ENCODE measurements at regions not wholly inside any gene's neighbourhood (a gene's known extent, or its start where the extent isn't known, plus 50 kb on each side); places are given as distances from the start of the nearest gene placed in this dataset.

GRCh38 chr2:242098034-242098433 lies 228.5 kb downstream of the RTP5 start:
- DNase-seq: no peak
- no peaks in the 10 kb centered on the region; a peak in 1 of 7 replicates for H3K36me3 Mint-ChIP-seq (ENCODE audit: insufficient read depth in 1 of 3, low read depth in 3 of 3)
- Histone ChIP-seq H3K4ac (ENCODE audit: low read depth, low read length) (no peak overlapping the region), H4K91ac (ENCODE audit: insufficient read length, low read depth, low read length) (no peak overlapping the region), H4K8ac (replicated peaks; ENCODE audit: insufficient read length, low read depth, low read length) (no peak overlapping the region), H3K27me3 (ENCODE audit: insufficient read depth, low read length) (no peaks in the 10 kb centered on the region), H3K23me2 (ENCODE audit: insufficient read length, low read depth, low read length, poor library complexity, severe bottlenecking) (no peaks in the 10 kb centered on the region), H4K5ac (ENCODE audit: insufficient read length, low read depth, low read length) (no peak overlapping the region), H2AFZ (ENCODE audit: low read length) (no peak overlapping the region), H3K4me1 (ENCODE audit: insufficient read depth, low read length) (no peaks in the 10 kb centered on the region), H3K9ac (ENCODE audit: extremely low read depth, insufficient read length, low read length) (no peak overlapping the region), H3K79me1 (ENCODE audit: insufficient read depth, low read depth, low read length, poor library complexity, severe bottlenecking) (no peaks in the 10 kb centered on the region), H3K9me3 (ENCODE audit: control insufficient read depth, low read depth, low read length) (no peaks in the 10 kb centered on the region), H3K23ac (ENCODE audit: insufficient read length, low read depth, low read length) (no peak overlapping the region), H3T11ph (ENCODE audit: low read length) (no peak overlapping the region), H3K79me2 (ENCODE audit: insufficient read depth, low read length) (no peaks in the 10 kb centered on the region), H2BK20ac (ENCODE audit: low read depth, low read length, poor library complexity, severe bottlenecking) (no peak overlapping the region), H3K18ac (ENCODE audit: insufficient read length, low read depth, low read length) (no peak overlapping the region), H2BK120ac (ENCODE audit: low read depth, low read length, poor library complexity, severe bottlenecking) (no peak overlapping the region), H4K20me1 (ENCODE audit: control insufficient read depth, insufficient read depth, insufficient read length) (no peaks in the 10 kb centered on the region), H2BK15ac (ENCODE audit: low read depth, low read length) (no peak overlapping the region), H3K27ac (ENCODE audit: insufficient read length, low read depth, low read length) (no peak overlapping the region), H3K14ac (ENCODE audit: insufficient read depth, low read length) (no peak overlapping the region), H3K4me2 (ENCODE audit: insufficient read depth, insufficient read length, low read length) (no peak overlapping the region), H2BK5ac (ENCODE audit: insufficient read length, low read length) (no peak overlapping the region), H3K56ac (ENCODE audit: insufficient read length, low read depth, low read length) (no peak overlapping the region), H2AK5ac (ENCODE audit: insufficient read length, low read length) (no peak overlapping the region), H2BK12ac (ENCODE audit: insufficient read length, low read depth, low read length) (no peak overlapping the region)
- H3K9me3 Mint-ChIP-seq: no peaks in the 10 kb centered on the region
- H3K27ac Mint-ChIP-seq: no peak overlapping the region
- H3K4me3 Mint-ChIP-seq: no peak overlapping the region
- peaks cover 0 to 3% of the 10 kb centered on the region in 2 experiments; a peak in 1 of 4 replicates for H3K4me1 Mint-ChIP-seq
- no CpG with 5 or more reads among the region's 1 CpG for WGBS (ENCODE audit: extremely low coverage, insufficient read length, low lambda C conversion rate)
- TF ChIP-seq CTCF (conservative IDR thresholded peaks at IDR 0.05): no peak
- no peaks in the 10 kb centered on the region; the same call in 1 of the 2 replicates for H3K27me3 Mint-ChIP-seq (ENCODE audit: low read depth)
